ENCODE measurements at regions not wholly inside any gene's neighbourhood (a gene's known extent, or its start where the extent isn't known, plus 50 kb on each side); places are given as distances from the start of the nearest gene placed in this dataset.

- POLR2A ChIA-PET = no interaction called here
- no peak for DNase-seq (ENCODE audit: extremely low spot score)
These were observed 225.3 kb upstream of the ZMIZ1 start for GRCh38 chr10:78843495-78843894.

GRCh38 chr10:78844960-78845607, 223.7 kb upstream of the ZMIZ1 start:
- ChIA-PET CTCF (no interaction called here), POLR2A (no interaction called here)
- DNase-seq (ENCODE audit: extremely low spot score) = peak; percentile 18
- TF ChIP-seq FOXM1 (IDR thresholded peaks at IDR 0.05; ENCODE audit: borderline replicate concordance) (no peak), LEF1 (IDR thresholded peaks at IDR 0.05; ENCODE audit: borderline replicate concordance) (no peak), L3MBTL2 (conservative IDR thresholded peaks at IDR 0.05) (no peak), FOXA1 (IDR thresholded peaks at IDR 0.05) (no peak), HDGF (IDR thresholded peaks at IDR 0.05; ENCODE audit: borderline replicate concordance) (no peak), BHLHE40 (IDR thresholded peaks at IDR 0.05; ENCODE audit: borderline replicate concordance) (no peak), NFRKB (IDR thresholded peaks at IDR 0.05) (no peak), SP1 (IDR thresholded peaks at IDR 0.05) (no peak), ZNF384 (IDR thresholded peaks at IDR 0.05) (no peak), SUZ12 (IDR thresholded peaks at IDR 0.05) (no peak), PKNOX1 (IDR thresholded peaks at IDR 0.05) (no peak), ARNT (IDR thresholded peaks at IDR 0.05) (no peak), FOXK2 (IDR thresholded peaks at IDR 0.05) (no peak), TARDBP (IDR thresholded peaks at IDR 0.05) (no peak), CTBP1 (IDR thresholded peaks at IDR 0.05; ENCODE audit: borderline replicate concordance) (no peak), ELF4 (IDR thresholded peaks at IDR 0.05) (no peak)

More at GRCh38 chr10:78843495-78843894, 225.3 kb upstream of the ZMIZ1 start:
- CTCF ChIA-PET = no interaction called here
- no peak for TF ChIP-seq BHLHE40 (IDR thresholded peaks at IDR 0.05; ENCODE audit: borderline replicate concordance)
- TF ChIP-seq L3MBTL2 (conservative IDR thresholded peaks at IDR 0.05) = no peak
- TF ChIP-seq CTBP1 (IDR thresholded peaks at IDR 0.05; ENCODE audit: borderline replicate concordance) = no peak
- no peak for TF ChIP-seq ZNF384 (IDR thresholded peaks at IDR 0.05)
- no peak for TF ChIP-seq PKNOX1 (IDR thresholded peaks at IDR 0.05)
- TF ChIP-seq ARNT (IDR thresholded peaks at IDR 0.05) = no peak
- TF ChIP-seq SP1 (IDR thresholded peaks at IDR 0.05) = no peak
- TF ChIP-seq SUZ12 (IDR thresholded peaks at IDR 0.05) = no peak
- no peak for TF ChIP-seq NFRKB (IDR thresholded peaks at IDR 0.05)
- no peak for TF ChIP-seq FOXM1 (IDR thresholded peaks at IDR 0.05; ENCODE audit: borderline replicate concordance)
- TF ChIP-seq HDGF (IDR thresholded peaks at IDR 0.05; ENCODE audit: borderline replicate concordance) = no peak
- TF ChIP-seq LEF1 (IDR thresholded peaks at IDR 0.05; ENCODE audit: borderline replicate concordance) = no peak
- no peak for TF ChIP-seq FOXA1 (IDR thresholded peaks at IDR 0.05)
- no peak for TF ChIP-seq FOXK2 (IDR thresholded peaks at IDR 0.05)

GRCh38 chr10:78846071-78846470, 222.7 kb upstream of the ZMIZ1 start:
- POLR2A ChIA-PET = no interaction called here
- no peak for DNase-seq (ENCODE audit: extremely low spot score)
- TF ChIP-seq ELF4 (IDR thresholded peaks at IDR 0.05) = no peak
- no peak for TF ChIP-seq SUZ12 (IDR thresholded peaks at IDR 0.05)
- TF ChIP-seq FOXM1 (IDR thresholded peaks at IDR 0.05; ENCODE audit: borderline replicate concordance) = no peak
- no peak for TF ChIP-seq ZNF384 (IDR thresholded peaks at IDR 0.05)
- no peak for TF ChIP-seq CTBP1 (IDR thresholded peaks at IDR 0.05; ENCODE audit: borderline replicate concordance)
- no peak for TF ChIP-seq LEF1 (IDR thresholded peaks at IDR 0.05; ENCODE audit: borderline replicate concordance)
- TF ChIP-seq HDGF (IDR thresholded peaks at IDR 0.05; ENCODE audit: borderline replicate concordance) = no peak
- TF ChIP-seq SP1 (IDR thresholded peaks at IDR 0.05) = no peak
- no peak for TF ChIP-seq PKNOX1 (IDR thresholded peaks at IDR 0.05)
- TF ChIP-seq L3MBTL2 (conservative IDR thresholded peaks at IDR 0.05) = no peak
- TF ChIP-seq NFRKB (IDR thresholded peaks at IDR 0.05) = no peak
- TF ChIP-seq BHLHE40 (IDR thresholded peaks at IDR 0.05; ENCODE audit: borderline replicate concordance) = no peak
- TF ChIP-seq FOXA1 (IDR thresholded peaks at IDR 0.05) = no peak
- TF ChIP-seq ARNT (IDR thresholded peaks at IDR 0.05) = no peak
- CTCF ChIA-PET = no interaction called here

- DNase-seq (ENCODE audit: extremely low spot score) = no peak
- POLR2A ChIA-PET = no interaction called here
- CTCF ChIA-PET = no interaction called here
- no peak for TF ChIP-seq PKNOX1 (IDR thresholded peaks at IDR 0.05)
- TF ChIP-seq ZNF384 (IDR thresholded peaks at IDR 0.05) = no peak
- no peak for TF ChIP-seq BHLHE40 (IDR thresholded peaks at IDR 0.05; ENCODE audit: borderline replicate concordance)
- no peak for TF ChIP-seq ARNT (IDR thresholded peaks at IDR 0.05)
- no peak for TF ChIP-seq L3MBTL2 (conservative IDR thresholded peaks at IDR 0.05)
- no peak for TF ChIP-seq LEF1 (IDR thresholded peaks at IDR 0.05; ENCODE audit: borderline replicate concordance)
- no peak for TF ChIP-seq CTBP1 (IDR thresholded peaks at IDR 0.05; ENCODE audit: borderline replicate concordance)
- no peak for TF ChIP-seq FOXM1 (IDR thresholded peaks at IDR 0.05; ENCODE audit: borderline replicate concordance)
- no peak for TF ChIP-seq FOXA1 (IDR thresholded peaks at IDR 0.05)
- TF ChIP-seq ELF4 (IDR thresholded peaks at IDR 0.05) = no peak
These were observed 222.0 kb upstream of the ZMIZ1 start for GRCh38 chr10:78846760-78847159.

- ChIA-PET CTCF (no interaction called here), POLR2A (no interaction called here)
- DNase-seq (ENCODE audit: extremely low spot score) = no peak
- TF ChIP-seq LEF1 (IDR thresholded peaks at IDR 0.05; ENCODE audit: borderline replicate concordance) (no peak), FOXA1 (IDR thresholded peaks at IDR 0.05) (no peak), SP1 (IDR thresholded peaks at IDR 0.05) (no peak), FOXM1 (IDR thresholded peaks at IDR 0.05; ENCODE audit: borderline replicate concordance) (no peak), FOXK2 (IDR thresholded peaks at IDR 0.05) (no peak), NFRKB (IDR thresholded peaks at IDR 0.05) (no peak), SUZ12 (IDR thresholded peaks at IDR 0.05) (no peak), BHLHE40 (IDR thresholded peaks at IDR 0.05; ENCODE audit: borderline replicate concordance) (no peak)
These were observed 221.3 kb upstream of the ZMIZ1 start for GRCh38 chr10:78847485-78847884.

Measured in HEK293T (cell line).